H1 (cell line): ENCODE measurements at regions not wholly inside any gene's neighbourhood (a gene's known extent, or its start where the extent isn't known, plus 50 kb on each side); places are given as distances from the start of the nearest gene placed in this dataset.

ENCODE experiments used
- CTCF ChIA-PET: fragments of 300-600 bp; sonication (Branson Sonifier 250); formaldehyde crosslinking; loops from one replicate; lab custom pipeline; 2021; ENCODE audit not compliant: partially characterized antibody; lab: Charles Lee
- POLR2A ChIA-PET: fragments of 300-600 bp; sonication (Branson Sonifier 250); formaldehyde crosslinking; loops from one replicate; lab custom pipeline; 2021; ENCODE audit warnings: inconsistent platforms; ENCODE audit not compliant: partially characterized antibody; lab: Charles Lee
- DNase-seq, 2 experiments: peaks; one replicate each; pipeline versions ENCODE4 v3.0.0 to v3.0.0-alpha.2; 2010 to 2022; ENCODE audit warnings: low spot score in 2 of 2, low read depth in 1 of 2, mixed read lengths in 1 of 2
- FAIRE-seq: peaks from 2 replicates; lab custom pipeline; 2011; peaks lifted over from hg19 to GRCh38; lab: Jason Lieb, UNC
- H2AFZ ChIP-seq: 2 replicates; pipeline ENCODE4 v1.8.1; 2012; ENCODE audit warnings: low read length, inconsistent platforms
- H2AK5ac ChIP-seq: 2 replicates; pipeline ENCODE4 v1.6.1; 2013; ENCODE audit warnings: low read depth, low read length
- H2BK120ac ChIP-seq: replicated peaks from 2 replicates; pipeline ENCODE3; 2013; ENCODE audit warnings: low read depth, low read length, inconsistent platforms
- H2BK12ac ChIP-seq: 2 replicates; pipeline ENCODE4 v1.6.1; 2013; ENCODE audit warnings: low read depth, low read length
- H2BK15ac ChIP-seq: 2 replicates; pipeline ENCODE4 v1.6.1; 2013; ENCODE audit warnings: low read length
- H2BK20ac ChIP-seq: 2 replicates; pipeline ENCODE4 v1.6.1; 2013; ENCODE audit warnings: low read length
- H2BK5ac ChIP-seq: 2 replicates; pipeline ENCODE4 v1.6.1; 2013; ENCODE audit warnings: low read depth, low read length
- H3K14ac ChIP-seq: 2 replicates; pipeline ENCODE4 v1.6.1; 2013; ENCODE audit warnings: inconsistent platforms; ENCODE audit not compliant: insufficient read length
- H3K18ac ChIP-seq: 2 replicates; pipeline ENCODE4 v1.6.1; 2013; ENCODE audit warnings: low read length; ENCODE audit errors: extremely low read depth
- H3K23ac ChIP-seq: 2 replicates; pipeline ENCODE4 v1.6.1; 2013; ENCODE audit warnings: inconsistent platforms; ENCODE audit not compliant: insufficient read length
- H3K23me2 ChIP-seq: 2 replicates; pipeline ENCODE4 v1.6.1; 2013; ENCODE audit warnings: low read depth, low read length
- H3K27ac ChIP-seq: 2 replicates; pipeline ENCODE4 v1.6.1; 2011; ENCODE audit warnings: low read depth, low read length, inconsistent platforms
- H3K27me3 ChIP-seq, 4 experiments: replicated peaks in 1 of 4; 1 replicate in 1 of 4; 2 replicates in 3 of 4; pipeline versions ENCODE4 v1.6.1 to v1.8.1; 2011 to 2013; ENCODE audit warnings: low read length in 3 of 4, mild to moderate bottlenecking in 3 of 4, inconsistent platforms in 2 of 4, mixed read lengths in 2 of 4, moderate library complexity in 1 of 4; ENCODE audit not compliant: control insufficient read depth in 3 of 4, insufficient read depth in 3 of 4; ENCODE audit errors: extremely low read depth in 1 of 4
- H3K36me3 ChIP-seq, 4 experiments: 2 replicates each; pipeline versions ENCODE4 v1.6.1 to v1.8.1; 2011 to 2013; ENCODE audit warnings: mild to moderate bottlenecking in 4 of 4, low read length in 3 of 4, moderate library complexity in 2 of 4, control low read depth in 1 of 4, inconsistent platforms in 1 of 4; ENCODE audit not compliant: insufficient read depth in 4 of 4, control insufficient read depth in 2 of 4
- H3K4ac ChIP-seq: replicated peaks from 2 replicates; pipeline ENCODE3; 2013; ENCODE audit warnings: low read length, low read depth, mixed read lengths, inconsistent platforms; ENCODE audit not compliant: insufficient read length
- H3K4me1 ChIP-seq, 4 experiments: replicated peaks in 1 of 4; 1 replicate in 1 of 4; 2 replicates in 3 of 4; pipeline versions ENCODE4 v1.6.1 to v1.8.1; 2011 to 2013; ENCODE audit warnings: low read length in 3 of 4, inconsistent platforms in 2 of 4, mixed read lengths in 1 of 4; ENCODE audit not compliant: insufficient read depth in 4 of 4, control insufficient read depth in 3 of 4
- H3K4me2 ChIP-seq, 2 experiments: 2 replicates each; pipeline versions ENCODE4 v1.6.1 to v1.8.1; 2011 to 2013; ENCODE audit warnings: low read depth in 2 of 2, low read length in 2 of 2, control low read depth in 1 of 2, inconsistent platforms in 1 of 2, mild to moderate bottlenecking in 1 of 2; ENCODE audit not compliant: insufficient read depth in 1 of 2
- H3K4me3 ChIP-seq, 4 experiments: fragments of 200-600, 300-600 bp in 1 of 4; sonication (generic), shearing (Covaris generic), sonication (Bioruptor Twin) in 1 of 4; 2 replicates each; pipeline versions ENCODE4 v1.5.1 to v1.8.1; 2011 to 2016; ENCODE audit warnings: low read length in 4 of 4, low read depth in 3 of 4, control low read depth in 2 of 4, inconsistent platforms in 2 of 4, mild to moderate bottlenecking in 2 of 4, mixed read lengths in 1 of 4, moderate library complexity in 1 of 4; ENCODE audit not compliant: insufficient read depth in 2 of 4; ENCODE audit errors: extremely low read depth in 1 of 4
- H3K56ac ChIP-seq: replicated peaks from 2 replicates; pipeline ENCODE3; 2013; ENCODE audit warnings: low read depth, mild to moderate bottlenecking, mixed read lengths, low read length, inconsistent platforms; ENCODE audit not compliant: insufficient read length
- H3K79me1 ChIP-seq: 2 replicates; pipeline ENCODE4 v1.6.1; 2013; ENCODE audit warnings: low read depth, low read length, control low read depth
- H3K79me2 ChIP-seq, 2 experiments: 2 replicates each; pipeline versions ENCODE4 v1.6.1 to v1.8.1; 2012 to 2013; ENCODE audit warnings: low read length in 2 of 2, mild to moderate bottlenecking in 2 of 2, inconsistent platforms in 1 of 2; ENCODE audit not compliant: insufficient read depth in 2 of 2, control insufficient read depth in 1 of 2
- H3K9ac ChIP-seq, 4 experiments: replicated peaks in 1 of 4; 1 replicate in 1 of 4; 2 replicates in 3 of 4; pipeline versions ENCODE4 v1.6.1 to v1.8.1; 2011 to 2013; ENCODE audit warnings: low read depth in 3 of 4, low read length in 3 of 4, control low read depth in 2 of 4, mild to moderate bottlenecking in 2 of 4, moderate library complexity in 2 of 4, inconsistent platforms in 1 of 4; ENCODE audit errors: extremely low read depth in 1 of 4
- H3K9me3 ChIP-seq, 2 experiments: 2 replicates each; pipeline versions ENCODE4 v1.6.1 to v1.8.1; 2012 to 2013; ENCODE audit warnings: mild to moderate bottlenecking in 2 of 2, moderate library complexity in 2 of 2, control low read depth in 1 of 2, inconsistent platforms in 1 of 2, low read depth in 1 of 2, low read length in 1 of 2, mixed read lengths in 1 of 2; ENCODE audit not compliant: insufficient read depth in 2 of 2
- H4K20me1 ChIP-seq, 2 experiments: replicated peaks in 1 of 2; 2 replicates each; pipeline versions ENCODE3 to v1.8.1; 2011 to 2013; ENCODE audit warnings: inconsistent platforms in 2 of 2, low read length in 2 of 2, mild to moderate bottlenecking in 1 of 2; ENCODE audit not compliant: insufficient read depth in 2 of 2, control insufficient read depth in 1 of 2
- H4K5ac ChIP-seq: 2 replicates; pipeline ENCODE4 v1.6.1; 2013; ENCODE audit warnings: low read length, low read depth, mixed read lengths, inconsistent platforms; ENCODE audit not compliant: insufficient read length
- H4K8ac ChIP-seq: 2 replicates; pipeline ENCODE4 v1.8.0; 2013; ENCODE audit warnings: mild to moderate bottlenecking, moderate library complexity, low read length, inconsistent platforms; ENCODE audit not compliant: insufficient read depth; ENCODE audit errors: extremely low read depth
- H4K91ac ChIP-seq: replicated peaks from 2 replicates; pipeline ENCODE3; 2013; ENCODE audit warnings: low read length, mixed read lengths, inconsistent platforms; ENCODE audit not compliant: insufficient read length
- ATF2 ChIP-seq: IDR thresholded peaks from 2 replicates; pipeline ENCODE4 v1.6.1; 2012; ENCODE audit warnings: low read length, inconsistent platforms

GRCh38 chr2:160753331-160753654, 259.7 kb upstream of the RBMS1 start:
- Histone ChIP-seq H3K27ac (no peak overlapping the region), H2AK5ac (no peak overlapping the region)
- TF ChIP-seq ATF2 = no peak

More at GRCh38 chr2:160753331-160753654, 259.7 kb upstream of the RBMS1 start:
- ChIA-PET POLR2A (no interaction called here), CTCF (interaction anchor here (1.0 kb wide), 1 partner anchor 12 kb away, joined by 3 read pairs; no protein-coding TSS in a partner anchor)
- H3K18ac ChIP-seq = no peak overlapping the region
- no peak overlapping the region for H3K4ac ChIP-seq
- H2AFZ ChIP-seq = no peak overlapping the region
- H4K5ac ChIP-seq = no peak overlapping the region
- H3K4me1 ChIP-seq = peaks cover 0 to 3% (median 0%) of the 10 kb centered on the region in 4 experiments; a peak in 1 of 7 replicates
- no peak overlapping the region for H2BK5ac ChIP-seq
- no peaks in the 10 kb centered on the region for H4K20me1 ChIP-seq
- peaks cover 0 to 4% of the 10 kb centered on the region in 2 experiments; a peak in 2 of 4 replicates for H3K9me3 ChIP-seq
- H3K9ac ChIP-seq = no peak overlapping the region
- H3K23ac ChIP-seq = no peak overlapping the region
- no peak overlapping the region for H3K14ac ChIP-seq
- no peak overlapping the region for H3K56ac ChIP-seq
- DNase-seq (no peak), FAIRE-seq (no peak)
- H4K8ac ChIP-seq = no peak overlapping the region
- no peaks in the 10 kb centered on the region for H3K23me2 ChIP-seq
- H3K4me2 ChIP-seq = no peak overlapping the region
- no peak overlapping the region for H2BK120ac ChIP-seq
- H2BK12ac ChIP-seq = no peak overlapping the region
- H3K27me3 ChIP-seq = no peaks in the 10 kb centered on the region
- H3K36me3 ChIP-seq = no peaks in the 10 kb centered on the region
- H2BK20ac ChIP-seq = no peak overlapping the region
- no peaks in the 10 kb centered on the region for H3K79me2 ChIP-seq
- H3K79me1 ChIP-seq = no peaks in the 10 kb centered on the region
- H3K4me3 ChIP-seq = no peak overlapping the region
- H2BK15ac ChIP-seq = no peak overlapping the region
- H4K91ac ChIP-seq = no peak overlapping the region
